ENCODE measurements at regions not wholly inside any gene's neighbourhood (a gene's known extent, or its start where the extent isn't known, plus 50 kb on each side); places are given as distances from the start of the nearest gene placed in this dataset.

- TF ChIP-seq EZH2phosphoT487 (IDR thresholded peaks at IDR 0.05; ENCODE audit: low read depth, severe bottlenecking, unreplicated experiment) (no peak), CTCF (IDR thresholded peaks at IDR 0.05; ENCODE audit: poor library complexity) (no peak), EZH2 (IDR thresholded peaks at IDR 0.05; ENCODE audit: borderline replicate concordance) (no peak)
Measured at GRCh38 chr6:141552031-141552430, 580.7 kb upstream of the GJE1 start.

Data from hepatocyte (in vitro differentiated cells).